T-cell (primary cell): ENCODE measurements at regions not wholly inside any gene's neighbourhood (a gene's known extent, or its start where the extent isn't known, plus 50 kb on each side); places are given as distances from the start of the nearest gene placed in this dataset.
"Not testable (repeated sequence)": the region's sequence is repeated elsewhere in the genome, so short reads cannot be mapped to it uniquely, and the experiment has no call there.

ENCODE experiments used
- ATAC-seq, 4 experiments: fragments of 200-7000 bp in 3 of 4; fragments of 150-1000 bp in 1 of 4; cut with Tn5 transposase; replicated peaks in 1 of 4; 1 replicate in 3 of 4; 2 replicates in 1 of 4; pipeline ENCODE4 v1.10.0; 2021; ENCODE audit warnings: moderate library complexity in 3 of 4, mild to moderate bottlenecking in 2 of 4, moderate number of reproducible peaks in 1 of 4
- CTCF ChIA-PET, 2 donors: fragments of 300-600 bp; sonication (Branson Sonifier 250); formaldehyde crosslinking; loops; one replicate each; lab custom pipeline; 2022; ENCODE audit warnings: antibody characterized with exemption in 2 of 2; lab: Charles Lee
- POLR2A ChIA-PET, 2 donors: fragments of 300-600 bp; sonication (Branson Sonifier 250); formaldehyde crosslinking; loops; one replicate each; lab custom pipeline; 2022; ENCODE audit warnings: antibody characterized with exemption in 2 of 2; lab: Charles Lee
- DNase-seq, 35 experiments: peaks; one replicate each; pipeline versions ENCODE4 v3.0.0 to v3.0.0-alpha.2; 2013 to 2023
- H3K27ac ChIP-seq: one replicate; pipeline ENCODE4 v1.5.1; 2013; ENCODE audit warnings: low read length
- H3K27me3 ChIP-seq, 2 experiments: replicated peaks in 1 of 2; 1 replicate in 1 of 2; 2 replicates in 1 of 2; pipeline versions ENCODE4 v1.6.1 to v1.7.0; 2013; ENCODE audit warnings: low read length in 1 of 2, mixed read lengths in 1 of 2; ENCODE audit not compliant: control insufficient read depth in 2 of 2, insufficient read depth in 2 of 2; ENCODE audit errors: extremely low read depth in 1 of 2
- H3K36me3 ChIP-seq, 2 donors: 1 replicate in 1 of 2; 2 replicates in 1 of 2; pipeline versions ENCODE4 v1.6.1 to v1.7.0; 2013; ENCODE audit warnings: low read length in 1 of 2; ENCODE audit not compliant: control insufficient read depth in 2 of 2, insufficient read depth in 1 of 2; ENCODE audit errors: extremely low read depth in 1 of 2
- H3K4me1 ChIP-seq, 2 experiments: 1 replicate in 1 of 2; 2 replicates in 1 of 2; pipeline versions ENCODE4 v1.6.1 to v1.7.0; 2013; ENCODE audit warnings: low read length in 2 of 2, mixed read lengths in 1 of 2; ENCODE audit not compliant: insufficient read depth in 2 of 2, control insufficient read depth in 1 of 2; ENCODE audit errors: extremely low read depth in 1 of 2
- H3K4me3 ChIP-seq, 2 donors: 1 replicate in 1 of 2; 2 replicates in 1 of 2; pipeline versions ENCODE4 v1.5.1 to v1.7.0; 2013; ENCODE audit warnings: mild to moderate bottlenecking in 2 of 2, low read length in 1 of 2, moderate library complexity in 1 of 2; ENCODE audit not compliant: control insufficient read depth in 1 of 2; ENCODE audit errors: extremely low read depth in 1 of 2
- H3K9me3 ChIP-seq: 2 replicates; pipeline ENCODE4 v1.7.0; 2013
- H3K27ac Mint-ChIP-seq, 2 donors: one replicate each; pipeline ENCODE4 v1.8.0; 2020 to 2021; ENCODE audit warnings: mild to moderate bottlenecking in 2 of 2, mixed read lengths in 2 of 2
- H3K27me3 Mint-ChIP-seq, 2 donors: one replicate each; pipeline ENCODE4 v1.8.0; 2021 to 2022; ENCODE audit warnings: mixed read lengths in 2 of 2
- H3K36me3 Mint-ChIP-seq: one replicate; pipeline ENCODE4 v1.8.0; 2021; ENCODE audit warnings: mixed read lengths
- H3K4me1 Mint-ChIP-seq, 3 donors: one replicate each; pipeline ENCODE4 v1.8.0; 2020 to 2022; ENCODE audit warnings: mixed read lengths in 3 of 3, mild to moderate bottlenecking in 1 of 3
- H3K4me3 Mint-ChIP-seq, 3 donors: one replicate each; pipeline ENCODE4 v1.8.0; 2020 to 2022; ENCODE audit warnings: mild to moderate bottlenecking in 3 of 3, mixed read lengths in 3 of 3, moderate library complexity in 3 of 3
- H3K9me3 Mint-ChIP-seq, 3 donors: one replicate each; pipeline ENCODE4 v1.8.0; 2020 to 2022; ENCODE audit warnings: mixed read lengths in 3 of 3
- WGBS: methylation state at CpG from one replicate; pipeline ENCODE4 v1.1.5; 2013; ENCODE audit warnings: missing lambda C conversion rate; ENCODE audit not compliant: insufficient coverage; 5-methylcytosine and 5-hydroxymethylcytosine counted together

DNA sequence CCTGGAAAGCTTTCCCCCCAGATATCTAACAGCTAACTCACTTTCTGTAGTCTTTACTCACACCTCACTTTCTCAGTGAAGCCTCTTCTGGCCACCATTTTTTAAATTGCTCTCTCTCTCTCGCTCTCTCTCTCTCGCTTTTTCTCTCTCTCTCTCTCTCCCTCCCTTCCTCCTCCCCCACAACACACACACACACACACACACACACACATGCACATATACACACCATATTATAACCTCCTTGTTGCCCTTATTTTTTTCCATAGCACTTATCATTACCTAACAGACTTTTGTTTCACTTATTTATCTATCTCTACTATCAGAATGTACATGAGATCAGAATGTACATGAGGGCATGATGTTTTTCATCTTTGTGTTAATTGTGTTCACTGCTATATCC is 156.8 kb downstream of the DUSP6 start:
- H3K27ac ChIP-seq: no peak overlapping the region
- Mint-ChIP-seq H3K27me3 (no peaks in the 10 kb centered on the region), H3K4me3 (no peak overlapping the region), H3K36me3 (no peaks in the 10 kb centered on the region), H3K9me3 (peaks cover 0 to 6% (median 0%) of the 10 kb centered on the region in 3 donors), H3K4me1 (no peaks in the 10 kb centered on the region), H3K27ac (no peak overlapping the region)
- WGBS: 100% methylated on average over 2 of the region's 2 CpGs
- H3K36me3 ChIP-seq: no peaks in the 10 kb centered on the region
- DNase-seq (no peak), ATAC-seq (no peak)
- POLR2A ChIA-PET: no interaction called here
- H3K27me3 ChIP-seq: no peaks in the 10 kb centered on the region
- H3K4me3 ChIP-seq: no peak overlapping the region
- H3K4me1 ChIP-seq: no peaks in the 10 kb centered on the region
- CTCF ChIA-PET: interaction anchor here in 1 of 2 donors (0.7 kb wide), 1 partner anchor 876 kb away, joined by 6 read pairs; no protein-coding TSS in a partner anchor
- H3K9me3 ChIP-seq: no peaks in the 10 kb centered on the region

DNA sequence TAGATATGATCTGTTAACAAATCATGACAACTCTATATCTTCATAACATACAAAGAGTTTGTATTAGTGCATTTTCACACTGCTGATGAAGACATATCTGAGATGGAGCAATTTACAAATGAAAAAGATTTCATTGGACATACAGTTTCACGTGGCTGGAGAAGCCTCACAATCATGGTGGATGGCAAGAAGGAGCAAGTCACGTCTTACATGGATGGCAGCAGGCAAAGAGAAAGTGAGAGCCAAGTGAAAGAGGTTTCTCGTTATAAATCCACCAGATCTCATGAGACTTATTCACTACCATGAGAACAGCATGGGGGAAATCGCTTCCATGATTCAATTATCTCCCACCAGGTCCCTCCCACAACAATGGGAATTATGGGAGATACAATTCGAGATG is 157.6 kb downstream of the DUSP6 start:
- H3K9me3 ChIP-seq: no peaks in the 10 kb centered on the region
- H3K27me3 Mint-ChIP-seq: no peaks in the 10 kb centered on the region
- H3K36me3 Mint-ChIP-seq: no peaks in the 10 kb centered on the region
- H3K4me1 Mint-ChIP-seq: no peaks in the 10 kb centered on the region
- ChIA-PET POLR2A (no interaction called here), CTCF (interaction anchor here in 1 of 2 donors (0.7 kb wide), 1 partner anchor 877 kb away, joined by 6 read pairs; no protein-coding TSS in a partner anchor)
- H3K27me3 ChIP-seq: no peaks in the 10 kb centered on the region
- no peak for ATAC-seq
- no peak overlapping the region for H3K4me3 ChIP-seq
- no peak overlapping the region for H3K4me3 Mint-ChIP-seq
- no peak for DNase-seq
- no peak overlapping the region for H3K27ac Mint-ChIP-seq
- peaks cover 0 to 8% (median 0%) of the 10 kb centered on the region in 3 donors for H3K9me3 Mint-ChIP-seq
- WGBS: no CpG with 5 or more reads among the region's 5 CpGs
- no peaks in the 10 kb centered on the region for H3K4me1 ChIP-seq
- H3K36me3 ChIP-seq: no peaks in the 10 kb centered on the region
- H3K27ac ChIP-seq: no peak overlapping the region

DNA sequence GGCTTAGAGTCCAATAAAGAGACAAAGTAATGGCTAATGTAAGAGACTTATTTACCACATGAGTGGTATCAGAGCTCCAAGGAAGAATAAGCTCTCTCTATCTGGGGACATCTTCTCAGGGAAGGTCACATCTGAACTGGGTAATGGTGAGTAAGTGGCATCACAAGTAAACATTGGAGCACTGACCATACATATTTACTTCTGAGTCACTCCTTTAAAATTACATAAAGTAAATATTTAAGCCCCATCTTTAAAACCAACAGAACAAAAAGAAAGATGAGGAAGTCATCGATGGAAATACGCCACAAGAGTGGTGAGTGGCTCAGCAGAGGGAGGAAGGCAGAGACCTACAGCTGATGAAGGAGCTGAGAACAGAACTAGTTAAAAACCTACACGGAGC is 159.9 kb downstream of the DUSP6 start:
- Mint-ChIP-seq H3K36me3 (peaks cover 11% of the 10 kb centered on the region), H3K27ac (no peak overlapping the region), H3K4me1 (no peaks in the 10 kb centered on the region), H3K4me3 (no peak overlapping the region), H3K27me3 (no peaks in the 10 kb centered on the region), H3K9me3 (peaks cover 10 to 26% (median 14%) of the 10 kb centered on the region in 3 donors)
- Histone ChIP-seq H3K9me3 (no peaks in the 10 kb centered on the region), H3K4me1 (no peaks in the 10 kb centered on the region), H3K36me3 (no peaks in the 10 kb centered on the region), H3K27ac (no peak overlapping the region), H3K4me3 (no peak overlapping the region), H3K27me3 (no peaks in the 10 kb centered on the region)
- ATAC-seq (no peak), DNase-seq (no peak)
- WGBS: no CpG with 5 or more reads among the region's 3 CpGs
- ChIA-PET CTCF (no interaction called here), POLR2A (no interaction called here)

DNA sequence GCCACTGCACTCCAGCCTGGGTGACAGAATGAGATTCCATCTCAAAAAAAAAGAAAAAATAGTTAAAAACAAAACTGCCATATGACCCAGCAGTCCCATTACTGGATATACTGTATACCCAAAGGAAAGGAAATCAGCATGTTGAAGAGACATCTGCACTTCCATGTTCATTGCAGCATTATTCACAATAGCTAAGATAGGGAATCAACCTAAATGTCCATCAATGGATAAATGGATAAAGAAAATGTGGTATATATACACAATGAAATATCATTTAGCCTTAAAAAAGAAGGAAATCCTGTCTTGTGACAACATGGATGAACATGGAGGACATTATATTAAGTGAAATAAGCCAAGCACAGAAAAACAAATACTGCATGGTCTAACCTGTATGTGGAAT is 160.7 kb downstream of the DUSP6 start:
- H3K9me3 ChIP-seq, ATAC-seq, H3K27ac Mint-ChIP-seq, H3K4me3 ChIP-seq, H3K27me3 ChIP-seq, H3K27ac ChIP-seq, DNase-seq, POLR2A ChIA-PET, H3K27me3 Mint-ChIP-seq, CTCF ChIA-PET, H3K36me3 ChIP-seq, H3K4me1 Mint-ChIP-seq, H3K4me3 Mint-ChIP-seq, H3K4me1 ChIP-seq: not testable (repeated sequence)
- Mint-ChIP-seq H3K9me3 (peaks cover 11 to 26% (median 14%) of the 10 kb centered on the region in 3 donors), H3K36me3 (peaks cover 11% of the 10 kb centered on the region)

DNA sequence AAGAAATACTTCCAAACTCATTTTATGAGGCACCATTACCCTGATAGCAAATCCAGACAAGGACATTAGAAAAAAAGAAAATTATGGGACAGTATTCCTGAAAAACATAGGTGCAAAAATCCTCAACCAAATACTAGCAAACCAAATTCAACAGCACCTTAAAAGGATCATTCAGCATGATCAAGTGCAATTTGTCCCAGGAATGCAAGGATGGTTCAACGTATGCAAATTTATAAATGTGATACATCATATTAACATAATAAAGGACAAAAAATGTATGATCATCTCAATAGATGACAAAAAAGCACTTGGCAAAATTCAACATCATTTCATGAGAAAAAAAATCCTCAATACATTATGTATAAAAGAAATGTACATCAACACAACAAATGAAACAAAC is 162.9 kb downstream of the DUSP6 start:
- DNase-seq (no peak), ATAC-seq (no peak)
- Mint-ChIP-seq H3K36me3 (peaks cover 11% of the 10 kb centered on the region), H3K27ac (no peak overlapping the region), H3K27me3 (no peaks in the 10 kb centered on the region), H3K9me3 (peaks cover 11 to 26% (median 14%) of the 10 kb centered on the region in 3 donors), H3K4me1 (no peaks in the 10 kb centered on the region), H3K4me3 (no peak overlapping the region)
- Histone ChIP-seq H3K9me3 (no peaks in the 10 kb centered on the region), H3K27ac (no peak overlapping the region), H3K27me3 (no peaks in the 10 kb centered on the region), H3K4me1 (no peaks in the 10 kb centered on the region), H3K36me3 (no peaks in the 10 kb centered on the region), H3K4me3 (no peak overlapping the region)
- ChIA-PET POLR2A (no interaction called here), CTCF (no interaction called here)
- no CpG with 5 or more reads among the region's 1 CpG for WGBS

DNA sequence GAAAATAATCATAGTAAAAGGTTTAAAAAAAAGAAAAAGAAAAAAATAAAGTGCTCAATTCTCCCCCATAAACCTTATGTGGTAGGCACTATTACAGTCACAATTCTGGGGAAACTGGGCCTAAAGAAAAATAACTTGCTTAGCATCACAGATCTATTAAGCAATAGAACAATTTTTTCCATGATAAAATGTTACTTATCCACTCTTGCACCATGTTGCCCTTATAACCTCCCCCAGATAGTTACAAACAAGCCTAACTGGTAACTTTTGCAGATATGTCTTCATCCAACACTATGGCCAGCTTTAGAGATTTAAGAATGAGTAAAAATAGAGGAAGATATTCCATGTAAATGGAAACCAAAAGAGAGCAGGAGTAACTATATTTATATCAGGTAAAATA is 164.8 kb downstream of the DUSP6 start:
- no peaks in the 10 kb centered on the region for H3K27me3 Mint-ChIP-seq

DNA sequence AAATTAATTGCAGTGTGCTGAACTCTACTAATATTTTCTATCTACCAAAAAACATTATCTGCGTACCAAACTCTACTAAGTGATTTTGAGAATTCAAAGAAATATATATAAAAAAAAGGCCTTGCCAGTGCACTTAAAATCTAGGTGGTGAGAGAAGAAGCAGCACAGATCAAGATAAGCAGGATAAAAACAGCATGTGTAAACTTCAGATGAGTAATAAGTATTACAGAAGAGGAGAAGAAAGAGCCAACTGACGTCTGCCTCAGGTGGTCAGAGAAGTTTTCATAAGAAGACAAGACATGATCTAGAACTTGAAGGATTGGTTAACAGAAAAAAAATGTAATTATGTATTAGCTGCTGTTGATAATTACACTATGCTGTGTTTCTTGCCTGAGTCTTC is 166.4 kb downstream of the DUSP6 start:
- 71% methylated on average over 1 of the region's 2 CpGs for WGBS
- H3K9me3 ChIP-seq: no peaks in the 10 kb centered on the region
- H3K4me3 ChIP-seq: no peak overlapping the region
- ChIA-PET POLR2A (no interaction called here), CTCF (no interaction called here)
- no peaks in the 10 kb centered on the region for H3K36me3 ChIP-seq
- no peak overlapping the region for H3K27ac Mint-ChIP-seq
- peaks cover 4 to 8% (median 8%) of the 10 kb centered on the region in 3 donors for H3K4me1 Mint-ChIP-seq
- H3K27me3 Mint-ChIP-seq: no peaks in the 10 kb centered on the region
- no peaks in the 10 kb centered on the region for H3K27me3 ChIP-seq
- H3K27ac ChIP-seq: no peak overlapping the region
- ATAC-seq: no peak
- DNase-seq: no peak
- peaks cover 11% of the 10 kb centered on the region for H3K36me3 Mint-ChIP-seq
- no peak overlapping the region for H3K4me3 Mint-ChIP-seq
- H3K4me1 ChIP-seq: peaks cover 0 to 5% of the 10 kb centered on the region in 2 experiments
- H3K9me3 Mint-ChIP-seq: peaks cover 11 to 25% (median 14%) of the 10 kb centered on the region in 3 donors

More for the DNA sequence above, 164.8 kb downstream of the DUSP6 start:
- Histone ChIP-seq H3K9me3 (no peaks in the 10 kb centered on the region), H3K4me1 (no peaks in the 10 kb centered on the region), H3K4me3 (no peak overlapping the region), H3K27me3 (no peaks in the 10 kb centered on the region), H3K36me3 (no peaks in the 10 kb centered on the region), H3K27ac (no peak overlapping the region)
- Mint-ChIP-seq H3K4me1 (no peaks in the 10 kb centered on the region), H3K9me3 (peaks cover 11 to 26% (median 14%) of the 10 kb centered on the region in 3 donors), H3K36me3 (peaks cover 11% of the 10 kb centered on the region), H3K27ac (no peak overlapping the region), H3K4me3 (no peak overlapping the region)
- CTCF ChIA-PET: interaction anchor here in 1 of 2 donors (0.5 kb wide), 1 partner anchor 223 kb away, joined by 3 read pairs; no protein-coding TSS in a partner anchor
- ATAC-seq (no peak), DNase-seq (no peak)
- POLR2A ChIA-PET: no interaction called here
